H9 (cell line): ENCODE measurements at regions not wholly inside any gene's neighbourhood (a gene's known extent, or its start where the extent isn't known, plus 50 kb on each side); places are given as distances from the start of the nearest gene placed in this dataset.

Experiments
- DNase-seq: peaks from one replicate; pipeline ENCODE4 v3.0.0-alpha.2; 2017
- H2AFZ ChIP-seq: one replicate; pipeline ENCODE4 v1.6.1; 2013; ENCODE audit warnings: mild to moderate bottlenecking, low read length, control low read depth, moderate library complexity
- H2AK5ac ChIP-seq: 2 replicates; pipeline ENCODE4 v1.6.1; 2013; ENCODE audit warnings: low read length, control low read depth, mixed read lengths; ENCODE audit not compliant: insufficient read length
- H2BK120ac ChIP-seq: one replicate; pipeline ENCODE4 v1.6.1; 2013; ENCODE audit warnings: low read depth, mild to moderate bottlenecking, low read length, control low read depth, inconsistent platforms; ENCODE audit not compliant: poor library complexity, severe bottlenecking
- H2BK12ac ChIP-seq: 2 replicates; pipeline ENCODE4 v1.6.1; 2013; ENCODE audit warnings: low read length, control low read depth, mixed read lengths, low read depth; ENCODE audit not compliant: insufficient read length
- H2BK15ac ChIP-seq: 2 replicates; pipeline ENCODE4 v1.6.1; 2013; ENCODE audit warnings: low read depth, low read length, control low read depth
- H2BK20ac ChIP-seq: one replicate; pipeline ENCODE4 v1.6.1; 2013; ENCODE audit warnings: low read depth, mild to moderate bottlenecking, low read length, control low read depth, inconsistent platforms; ENCODE audit not compliant: poor library complexity, severe bottlenecking
- H2BK5ac ChIP-seq: 2 replicates; pipeline ENCODE4 v1.6.1; 2013; ENCODE audit warnings: low read length, control low read depth, mixed read lengths; ENCODE audit not compliant: insufficient read length
- H3K14ac ChIP-seq: 2 replicates; pipeline ENCODE4 v1.6.1; 2013; ENCODE audit warnings: low read length, control low read depth; ENCODE audit not compliant: insufficient read depth
- H3K18ac ChIP-seq: 2 replicates; pipeline ENCODE4 v1.6.1; 2013; ENCODE audit warnings: low read depth, mild to moderate bottlenecking, mixed read lengths, low read length, control low read depth; ENCODE audit not compliant: insufficient read length
- H3K23ac ChIP-seq: 2 replicates; pipeline ENCODE4 v1.6.1; 2013; ENCODE audit warnings: low read length, control low read depth, mixed read lengths, low read depth; ENCODE audit not compliant: insufficient read length
- H3K23me2 ChIP-seq: 2 replicates; pipeline ENCODE4 v1.6.1; 2013; ENCODE audit warnings: low read depth, mild to moderate bottlenecking, mixed read lengths, low read length, control low read depth; ENCODE audit not compliant: insufficient read length, poor library complexity, severe bottlenecking
- H3K27ac ChIP-seq: 2 replicates; pipeline ENCODE4 v1.5.1; 2013; ENCODE audit warnings: low read length, control low read depth, mixed read lengths, low read depth; ENCODE audit not compliant: insufficient read length
- H3K27me3 ChIP-seq: 2 replicates; pipeline ENCODE4 v1.6.1; 2013; ENCODE audit warnings: low read length, control low read depth, inconsistent platforms; ENCODE audit not compliant: insufficient read depth
- H3K4ac ChIP-seq: 2 replicates; pipeline ENCODE4 v1.6.1; 2013; ENCODE audit warnings: low read depth, mild to moderate bottlenecking, control low read depth, inconsistent platforms, low read length, moderate library complexity
- H3K4me1 ChIP-seq: 2 replicates; pipeline ENCODE4 v1.6.1; 2013; ENCODE audit warnings: low read length, control low read depth, inconsistent platforms; ENCODE audit not compliant: insufficient read depth
- H3K4me2 ChIP-seq: 2 replicates; pipeline ENCODE4 v1.6.1; 2013; ENCODE audit warnings: low read length, control low read depth, mixed read lengths; ENCODE audit not compliant: insufficient read length, insufficient read depth
- H3K56ac ChIP-seq: 2 replicates; pipeline ENCODE4 v1.6.1; 2013; ENCODE audit warnings: low read depth, mild to moderate bottlenecking, mixed read lengths, low read length, control low read depth; ENCODE audit not compliant: insufficient read length
- H3K79me1 ChIP-seq: 2 replicates; pipeline ENCODE4 v1.6.1; 2013; ENCODE audit warnings: low read depth, mild to moderate bottlenecking, moderate library complexity, low read length, control low read depth, inconsistent platforms; ENCODE audit not compliant: insufficient read depth, poor library complexity, severe bottlenecking
- H3K79me2 ChIP-seq: 2 replicates; pipeline ENCODE4 v1.6.1; 2013; ENCODE audit warnings: low read length, control low read depth, inconsistent platforms; ENCODE audit not compliant: insufficient read depth
- H3K9ac ChIP-seq: 2 replicates; pipeline ENCODE4 v1.6.1; 2013; ENCODE audit warnings: low read length, control low read depth, mixed read lengths; ENCODE audit not compliant: insufficient read length; ENCODE audit errors: extremely low read depth
- H3K9me3 ChIP-seq: one replicate; pipeline ENCODE4 v1.6.1; 2013; ENCODE audit warnings: low read depth, low read length, inconsistent platforms; ENCODE audit not compliant: control insufficient read depth
- H3T11ph ChIP-seq: one replicate; pipeline ENCODE4 v1.6.1; 2013; ENCODE audit warnings: mild to moderate bottlenecking, low read length, control low read depth, inconsistent platforms
- H4K20me1 ChIP-seq: one replicate; pipeline ENCODE4 v1.6.1; 2013; ENCODE audit not compliant: control insufficient read depth, insufficient read length, insufficient read depth
- H4K5ac ChIP-seq: 2 replicates; pipeline ENCODE4 v1.6.1; 2013; ENCODE audit warnings: low read depth, mild to moderate bottlenecking, mixed read lengths, low read length, control low read depth; ENCODE audit not compliant: insufficient read length
- H4K8ac ChIP-seq: replicated peaks from 2 replicates; pipeline ENCODE4 v1.6.1; 2013; ENCODE audit warnings: low read length, control low read depth, mixed read lengths, low read depth; ENCODE audit not compliant: insufficient read length
- H4K91ac ChIP-seq: 2 replicates; pipeline ENCODE4 v1.6.1; 2013; ENCODE audit warnings: low read depth, mild to moderate bottlenecking, moderate library complexity, mixed read lengths, low read length, control low read depth; ENCODE audit not compliant: insufficient read length
- H3K27ac Mint-ChIP-seq, 3 experiments: 2 replicates in 2 of 3; 3 replicates in 1 of 3; pipeline ENCODE4 v1.8.0; 2020 to 2021; ENCODE audit warnings: mixed read lengths in 3 of 3, mild to moderate bottlenecking in 1 of 3, moderate library complexity in 1 of 3
- H3K27me3 Mint-ChIP-seq: 2 replicates; pipeline ENCODE4 v1.8.0; 2021; ENCODE audit warnings: low read depth, mild to moderate bottlenecking, moderate library complexity, mixed read lengths
- H3K36me3 Mint-ChIP-seq, 3 experiments: 2 replicates in 2 of 3; 3 replicates in 1 of 3; pipeline ENCODE4 v1.8.0; 2020 to 2021; ENCODE audit warnings: low read depth in 3 of 3, mixed read lengths in 3 of 3; ENCODE audit not compliant: insufficient read depth in 1 of 3
- H3K4me1 Mint-ChIP-seq, 2 experiments: 2 replicates each; pipeline ENCODE4 v1.8.0; 2020; ENCODE audit warnings: mixed read lengths in 2 of 2
- H3K4me3 Mint-ChIP-seq, 2 experiments: 2 replicates in 1 of 2; 3 replicates in 1 of 2; pipeline ENCODE4 v1.8.0; 2020 to 2021; ENCODE audit warnings: mild to moderate bottlenecking in 2 of 2, mixed read lengths in 2 of 2, moderate library complexity in 1 of 2
- H3K9me3 Mint-ChIP-seq, 2 experiments: 2 replicates in 1 of 2; 3 replicates in 1 of 2; pipeline ENCODE4 v1.8.0; 2020; ENCODE audit warnings: mild to moderate bottlenecking in 2 of 2, mixed read lengths in 2 of 2, moderate library complexity in 1 of 2
- CTCF ChIP-seq: fragments of 200-600 bp; sonication (generic); conservative IDR thresholded peaks from 3 replicates; pipeline ENCODE4 v1.8.0; 2021; ENCODE audit warnings: antibody characterized with exemption, mild to moderate bottlenecking
- WGBS: extraction: QIAGEN DNeasy Blood & Tissue Kit; methylation state at CpG from one replicate; pipeline ENCODE4 v1.1.7; 2013; ENCODE audit warnings: missing lambda C conversion rate, low lambda C conversion rate, mixed read lengths; ENCODE audit not compliant: insufficient read length; ENCODE audit errors: extremely low coverage; 5-methylcytosine and 5-hydroxymethylcytosine counted together

GRCh38 chr7:51517187-51517586 is 200.6 kb upstream of the COBL start:
- Mint-ChIP-seq H3K4me3 (no peak overlapping the region), H3K9me3 (peaks cover 0 to 5% of the 10 kb centered on the region in 2 experiments; a peak in 4 of 5 replicates), H3K4me1 (peaks cover 22 to 26% of the 10 kb centered on the region in 2 experiments), H3K27ac (no peak overlapping the region), H3K36me3 (peaks cover 0 to 2% (median 0%) of the 10 kb centered on the region in 3 experiments; a peak in 3 of 7 replicates), H3K27me3 (peaks cover 2% of the 10 kb centered on the region)
- Histone ChIP-seq H4K91ac (no peak overlapping the region), H2BK5ac (no peak overlapping the region), H3K4me2 (no peak overlapping the region), H2BK12ac (no peak overlapping the region), H2AK5ac (no peak overlapping the region), H3K9ac (no peak overlapping the region), H3K27me3 (no peaks in the 10 kb centered on the region), H3K23ac (no peak overlapping the region), H3K9me3 (no peaks in the 10 kb centered on the region), H4K5ac (no peak overlapping the region), H3T11ph (no peak overlapping the region), H3K56ac (no peak overlapping the region), H3K4me1 (peaks cover 6% of the 10 kb centered on the region), H2BK15ac (no peak overlapping the region), H2BK20ac (no peak overlapping the region), H3K23me2 (no peaks in the 10 kb centered on the region), H3K4ac (no peak overlapping the region), H3K14ac (no peak overlapping the region), H3K18ac (no peak overlapping the region), H3K79me2 (no peaks in the 10 kb centered on the region), H2BK120ac (no peak overlapping the region), H3K27ac (no peak overlapping the region), H2AFZ (no peak overlapping the region), H4K20me1 (no peaks in the 10 kb centered on the region), H3K79me1 (no peaks in the 10 kb centered on the region), H4K8ac (no peak overlapping the region)
- no peak for TF ChIP-seq CTCF
- WGBS = no CpG with 5 or more reads among the region's 4 CpGs
- DNase-seq = no peak
